H9 (cell line): ENCODE measurements at regions not wholly inside any gene's neighbourhood (a gene's known extent, or its start where the extent isn't known, plus 50 kb on each side); places are given as distances from the start of the nearest gene placed in this dataset.

Source experiments
- DNase-seq: peaks from one replicate; pipeline ENCODE4 v3.0.0-alpha.2; 2017
- H2AFZ ChIP-seq: one replicate; pipeline ENCODE4 v1.6.1; 2013; ENCODE audit warnings: mild to moderate bottlenecking, low read length, control low read depth, moderate library complexity
- H2AK5ac ChIP-seq: 2 replicates; pipeline ENCODE4 v1.6.1; 2013; ENCODE audit warnings: low read length, control low read depth, mixed read lengths; ENCODE audit not compliant: insufficient read length
- H2BK120ac ChIP-seq: one replicate; pipeline ENCODE4 v1.6.1; 2013; ENCODE audit warnings: low read depth, mild to moderate bottlenecking, low read length, control low read depth, inconsistent platforms; ENCODE audit not compliant: poor library complexity, severe bottlenecking
- H2BK12ac ChIP-seq: 2 replicates; pipeline ENCODE4 v1.6.1; 2013; ENCODE audit warnings: low read length, control low read depth, mixed read lengths, low read depth; ENCODE audit not compliant: insufficient read length
- H2BK15ac ChIP-seq: 2 replicates; pipeline ENCODE4 v1.6.1; 2013; ENCODE audit warnings: low read depth, low read length, control low read depth
- H2BK20ac ChIP-seq: one replicate; pipeline ENCODE4 v1.6.1; 2013; ENCODE audit warnings: low read depth, mild to moderate bottlenecking, low read length, control low read depth, inconsistent platforms; ENCODE audit not compliant: poor library complexity, severe bottlenecking
- H2BK5ac ChIP-seq: 2 replicates; pipeline ENCODE4 v1.6.1; 2013; ENCODE audit warnings: low read length, control low read depth, mixed read lengths; ENCODE audit not compliant: insufficient read length
- H3K14ac ChIP-seq: 2 replicates; pipeline ENCODE4 v1.6.1; 2013; ENCODE audit warnings: low read length, control low read depth; ENCODE audit not compliant: insufficient read depth
- H3K18ac ChIP-seq: 2 replicates; pipeline ENCODE4 v1.6.1; 2013; ENCODE audit warnings: low read depth, mild to moderate bottlenecking, mixed read lengths, low read length, control low read depth; ENCODE audit not compliant: insufficient read length
- H3K23ac ChIP-seq: 2 replicates; pipeline ENCODE4 v1.6.1; 2013; ENCODE audit warnings: low read length, control low read depth, mixed read lengths, low read depth; ENCODE audit not compliant: insufficient read length
- H3K23me2 ChIP-seq: 2 replicates; pipeline ENCODE4 v1.6.1; 2013; ENCODE audit warnings: low read depth, mild to moderate bottlenecking, mixed read lengths, low read length, control low read depth; ENCODE audit not compliant: insufficient read length, poor library complexity, severe bottlenecking
- H3K27ac ChIP-seq: 2 replicates; pipeline ENCODE4 v1.5.1; 2013; ENCODE audit warnings: low read length, control low read depth, mixed read lengths, low read depth; ENCODE audit not compliant: insufficient read length
- H3K27me3 ChIP-seq: 2 replicates; pipeline ENCODE4 v1.6.1; 2013; ENCODE audit warnings: low read length, control low read depth, inconsistent platforms; ENCODE audit not compliant: insufficient read depth
- H3K4ac ChIP-seq: 2 replicates; pipeline ENCODE4 v1.6.1; 2013; ENCODE audit warnings: low read depth, mild to moderate bottlenecking, control low read depth, inconsistent platforms, low read length, moderate library complexity
- H3K4me1 ChIP-seq: 2 replicates; pipeline ENCODE4 v1.6.1; 2013; ENCODE audit warnings: low read length, control low read depth, inconsistent platforms; ENCODE audit not compliant: insufficient read depth
- H3K4me2 ChIP-seq: 2 replicates; pipeline ENCODE4 v1.6.1; 2013; ENCODE audit warnings: low read length, control low read depth, mixed read lengths; ENCODE audit not compliant: insufficient read length, insufficient read depth
- H3K56ac ChIP-seq: 2 replicates; pipeline ENCODE4 v1.6.1; 2013; ENCODE audit warnings: low read depth, mild to moderate bottlenecking, mixed read lengths, low read length, control low read depth; ENCODE audit not compliant: insufficient read length
- H3K79me1 ChIP-seq: 2 replicates; pipeline ENCODE4 v1.6.1; 2013; ENCODE audit warnings: low read depth, mild to moderate bottlenecking, moderate library complexity, low read length, control low read depth, inconsistent platforms; ENCODE audit not compliant: insufficient read depth, poor library complexity, severe bottlenecking
- H3K79me2 ChIP-seq: 2 replicates; pipeline ENCODE4 v1.6.1; 2013; ENCODE audit warnings: low read length, control low read depth, inconsistent platforms; ENCODE audit not compliant: insufficient read depth
- H3K9ac ChIP-seq: 2 replicates; pipeline ENCODE4 v1.6.1; 2013; ENCODE audit warnings: low read length, control low read depth, mixed read lengths; ENCODE audit not compliant: insufficient read length; ENCODE audit errors: extremely low read depth
- H3K9me3 ChIP-seq: one replicate; pipeline ENCODE4 v1.6.1; 2013; ENCODE audit warnings: low read depth, low read length, inconsistent platforms; ENCODE audit not compliant: control insufficient read depth
- H3T11ph ChIP-seq: one replicate; pipeline ENCODE4 v1.6.1; 2013; ENCODE audit warnings: mild to moderate bottlenecking, low read length, control low read depth, inconsistent platforms
- H4K20me1 ChIP-seq: one replicate; pipeline ENCODE4 v1.6.1; 2013; ENCODE audit not compliant: control insufficient read depth, insufficient read length, insufficient read depth
- H4K5ac ChIP-seq: 2 replicates; pipeline ENCODE4 v1.6.1; 2013; ENCODE audit warnings: low read depth, mild to moderate bottlenecking, mixed read lengths, low read length, control low read depth; ENCODE audit not compliant: insufficient read length
- H4K8ac ChIP-seq: replicated peaks from 2 replicates; pipeline ENCODE4 v1.6.1; 2013; ENCODE audit warnings: low read length, control low read depth, mixed read lengths, low read depth; ENCODE audit not compliant: insufficient read length
- H4K91ac ChIP-seq: 2 replicates; pipeline ENCODE4 v1.6.1; 2013; ENCODE audit warnings: low read depth, mild to moderate bottlenecking, moderate library complexity, mixed read lengths, low read length, control low read depth; ENCODE audit not compliant: insufficient read length
- H3K27ac Mint-ChIP-seq, 3 experiments: 2 replicates in 2 of 3; 3 replicates in 1 of 3; pipeline ENCODE4 v1.8.0; 2020 to 2021; ENCODE audit warnings: mixed read lengths in 3 of 3, mild to moderate bottlenecking in 1 of 3, moderate library complexity in 1 of 3
- H3K27me3 Mint-ChIP-seq: 2 replicates; pipeline ENCODE4 v1.8.0; 2021; ENCODE audit warnings: low read depth, mild to moderate bottlenecking, moderate library complexity, mixed read lengths
- H3K36me3 Mint-ChIP-seq, 3 experiments: 2 replicates in 2 of 3; 3 replicates in 1 of 3; pipeline ENCODE4 v1.8.0; 2020 to 2021; ENCODE audit warnings: low read depth in 3 of 3, mixed read lengths in 3 of 3; ENCODE audit not compliant: insufficient read depth in 1 of 3
- H3K4me1 Mint-ChIP-seq, 2 experiments: 2 replicates each; pipeline ENCODE4 v1.8.0; 2020; ENCODE audit warnings: mixed read lengths in 2 of 2
- H3K4me3 Mint-ChIP-seq, 2 experiments: 2 replicates in 1 of 2; 3 replicates in 1 of 2; pipeline ENCODE4 v1.8.0; 2020 to 2021; ENCODE audit warnings: mild to moderate bottlenecking in 2 of 2, mixed read lengths in 2 of 2, moderate library complexity in 1 of 2
- H3K9me3 Mint-ChIP-seq, 2 experiments: 2 replicates in 1 of 2; 3 replicates in 1 of 2; pipeline ENCODE4 v1.8.0; 2020; ENCODE audit warnings: mild to moderate bottlenecking in 2 of 2, mixed read lengths in 2 of 2, moderate library complexity in 1 of 2
- WGBS: extraction: QIAGEN DNeasy Blood & Tissue Kit; methylation state at CpG from one replicate; pipeline ENCODE4 v1.1.7; 2013; ENCODE audit warnings: missing lambda C conversion rate, low lambda C conversion rate, mixed read lengths; ENCODE audit not compliant: insufficient read length; ENCODE audit errors: extremely low coverage; 5-methylcytosine and 5-hydroxymethylcytosine counted together
- TF ChIP-seq, protein P1 (sequence below): fragments of 200-600 bp; sonication (generic); conservative IDR thresholded peaks from 3 replicates; pipeline ENCODE4 v1.8.0; 2021; ENCODE audit warnings: antibody characterized with exemption, mild to moderate bottlenecking

GRCh38 chr2:15820927-15821326, 119.4 kb upstream of the MYCN start:
- Histone ChIP-seq H2BK15ac (no peak overlapping the region), H3K14ac (no peak overlapping the region), H3K27ac (no peak overlapping the region), H2BK5ac (no peak overlapping the region), H3K56ac (no peak overlapping the region), H4K91ac (no peak overlapping the region), H3K27me3 (no peaks in the 10 kb centered on the region), H2BK12ac (no peak overlapping the region), H3K4me1 (no peaks in the 10 kb centered on the region), H4K20me1 (no peaks in the 10 kb centered on the region), H3K79me1 (no peaks in the 10 kb centered on the region), H4K5ac (no peak overlapping the region), H2BK120ac (no peak overlapping the region), H3K18ac (no peak overlapping the region), H3K23me2 (no peaks in the 10 kb centered on the region), H2AFZ (no peak overlapping the region), H4K8ac (no peak overlapping the region), H2AK5ac (no peak overlapping the region), H3K23ac (no peak overlapping the region), H3K79me2 (no peaks in the 10 kb centered on the region), H3K9ac (no peak overlapping the region), H3K9me3 (no peaks in the 10 kb centered on the region), H3K4me2 (no peak overlapping the region), H3T11ph (no peak overlapping the region), H3K4ac (no peak overlapping the region), H2BK20ac (no peak overlapping the region)
- H3K4me3 Mint-ChIP-seq: no peak overlapping the region
- TF ChIP-seq, protein P1, sequence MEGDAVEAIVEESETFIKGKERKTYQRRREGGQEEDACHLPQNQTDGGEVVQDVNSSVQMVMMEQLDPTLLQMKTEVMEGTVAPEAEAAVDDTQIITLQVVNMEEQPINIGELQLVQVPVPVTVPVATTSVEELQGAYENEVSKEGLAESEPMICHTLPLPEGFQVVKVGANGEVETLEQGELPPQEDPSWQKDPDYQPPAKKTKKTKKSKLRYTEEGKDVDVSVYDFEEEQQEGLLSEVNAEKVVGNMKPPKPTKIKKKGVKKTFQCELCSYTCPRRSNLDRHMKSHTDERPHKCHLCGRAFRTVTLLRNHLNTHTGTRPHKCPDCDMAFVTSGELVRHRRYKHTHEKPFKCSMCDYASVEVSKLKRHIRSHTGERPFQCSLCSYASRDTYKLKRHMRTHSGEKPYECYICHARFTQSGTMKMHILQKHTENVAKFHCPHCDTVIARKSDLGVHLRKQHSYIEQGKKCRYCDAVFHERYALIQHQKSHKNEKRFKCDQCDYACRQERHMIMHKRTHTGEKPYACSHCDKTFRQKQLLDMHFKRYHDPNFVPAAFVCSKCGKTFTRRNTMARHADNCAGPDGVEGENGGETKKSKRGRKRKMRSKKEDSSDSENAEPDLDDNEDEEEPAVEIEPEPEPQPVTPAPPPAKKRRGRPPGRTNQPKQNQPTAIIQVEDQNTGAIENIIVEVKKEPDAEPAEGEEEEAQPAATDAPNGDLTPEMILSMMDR: no peak
- no peaks in the 10 kb centered on the region; the same call in 1 of the 2 replicates for H3K27me3 Mint-ChIP-seq
- DNase-seq: no peak
- H3K36me3 Mint-ChIP-seq: no peaks in the 10 kb centered on the region
- H3K9me3 Mint-ChIP-seq: no peaks in the 10 kb centered on the region; a peak in 2 of 5 replicates
- no peak overlapping the region; a peak in 1 of 7 replicates for H3K27ac Mint-ChIP-seq
- no CpG with 5 or more reads among the region's 2 CpGs for WGBS
- peaks cover 9 to 18% of the 10 kb centered on the region in 2 experiments for H3K4me1 Mint-ChIP-seq
